K562 (cell line): ENCODE measurements at regions not wholly inside any gene's neighbourhood (a gene's known extent, or its start where the extent isn't known, plus 50 kb on each side); places are given as distances from the start of the nearest gene placed in this dataset.

ENCODE experiments used
- ATAC-seq: fragments of 200-7000 bp; cut with Tn5 transposase; 3 replicates; pipeline ENCODE4 v1.9.1; 2020; ENCODE audit warnings: moderate library complexity
- BruUV-seq: library from RNA; stranded (reverse); fragments of 400-500 nt; replicated peaks from 2 replicates; lab custom pipeline; 2021; lab: Mats Ljungman, UMichigan
- CTCF ChIA-PET: fragments of 300-600 bp; formaldehyde crosslinking; extraction: SDS; loops from one replicate; lab custom pipeline; 2021; ENCODE audit warnings: low intra/inter-chr PET ratio; lab: Yijun Ruan, JAX
- POLR2A ChIA-PET: fragments of 300-600, 350-650 bp; sonication (Branson Sonifier 250); formaldehyde crosslinking; extraction: SDS; loops from one replicate; lab custom pipeline; 2021; ENCODE audit warnings: antibody characterized with exemption, inconsistent platforms; lab: Yijun Ruan, JAX
- DNase-seq, 4 experiments: peaks; one replicate each; pipeline versions ENCODE4 v3.0.0 to v3.0.0-alpha.2; 2011 to 2018; ENCODE audit warnings: low spot score in 3 of 4, mixed read lengths in 3 of 4; ENCODE audit errors: extremely low read depth in 1 of 4
- FAIRE-seq: peaks from 2 replicates; lab custom pipeline; 2011; peaks lifted over from hg19 to GRCh38; lab: Jason Lieb, UNC
- H2AFZ ChIP-seq: 2 replicates; pipeline ENCODE4 v1.6.0; 2011; ENCODE audit warnings: low read depth, low read length, control low read depth, inconsistent platforms
- H3K27ac ChIP-seq: fragments of 200-600 bp; 3 replicates; pipeline ENCODE4 v1.8.0; 2011; ENCODE audit warnings: low read depth, mild to moderate bottlenecking, control low read depth, inconsistent platforms, low read length, moderate library complexity, mixed read lengths; ENCODE audit errors: extremely low read depth
- H3K27me3 ChIP-seq, 2 experiments: fragments of 300-600 bp in 1 of 2; 2 replicates in 1 of 2; 3 replicates in 1 of 2; pipeline versions ENCODE4 v1.6.0 to v1.8.0; 2011; ENCODE audit warnings: inconsistent platforms in 2 of 2, low read length in 2 of 2, mild to moderate bottlenecking in 1 of 2, mixed read lengths in 1 of 2, moderate library complexity in 1 of 2; ENCODE audit not compliant: control insufficient read depth in 2 of 2, insufficient read depth in 2 of 2
- H3K36me3 ChIP-seq: fragments of 300-600 bp; 3 replicates; pipeline ENCODE4 v1.8.0; 2011; ENCODE audit warnings: mild to moderate bottlenecking, low read length, inconsistent platforms; ENCODE audit not compliant: control insufficient read depth, insufficient read depth
- H3K4me1 ChIP-seq, 2 experiments: fragments of 200-600 bp in 1 of 2; replicated peaks in 1 of 2; 2 replicates in 1 of 2; 3 replicates in 1 of 2; pipeline versions ENCODE4 v1.5.1 to v1.8.0; 2011; ENCODE audit warnings: inconsistent platforms in 2 of 2, low read length in 2 of 2, mild to moderate bottlenecking in 1 of 2, mixed read lengths in 1 of 2, moderate library complexity in 1 of 2; ENCODE audit not compliant: control insufficient read depth in 2 of 2, insufficient read depth in 2 of 2
- H3K4me2 ChIP-seq: 2 replicates; pipeline ENCODE4 v1.6.1; 2011; ENCODE audit warnings: low read length, control low read depth, inconsistent platforms, mixed read lengths; ENCODE audit not compliant: insufficient read depth
- H3K4me3 ChIP-seq: fragments of 200-600 bp; sonication (generic), shearing (Covaris generic); 2 replicates; pipeline ENCODE4 v1.5.1; 2016; ENCODE audit warnings: control low read depth, inconsistent platforms
- H3K79me2 ChIP-seq: fragments of 200-600 bp; 3 replicates; pipeline ENCODE4 v1.8.0; 2011; ENCODE audit warnings: low read length, inconsistent platforms; ENCODE audit not compliant: control insufficient read depth, insufficient read depth
- H3K9ac ChIP-seq, 2 experiments: 2 replicates each; pipeline versions ENCODE4 v1.6.0 to v1.6.1; 2011; ENCODE audit warnings: low read depth in 2 of 2, low read length in 2 of 2, control low read depth in 1 of 2, inconsistent platforms in 1 of 2, mild to moderate bottlenecking in 1 of 2, mixed read lengths in 1 of 2; ENCODE audit not compliant: insufficient read depth in 1 of 2
- H3K9me1 ChIP-seq: one replicate; pipeline ENCODE4 v1.6.0; 2011; ENCODE audit warnings: inconsistent platforms, mild to moderate bottlenecking, low read length, moderate library complexity; ENCODE audit not compliant: control insufficient read depth, insufficient read depth
- H3K9me3 ChIP-seq: replicated peaks from 2 replicates; pipeline ENCODE4 v1.5.1; 2011; ENCODE audit warnings: low read depth, low read length, inconsistent platforms; ENCODE audit not compliant: control insufficient read depth, insufficient read depth
- H4K20me1 ChIP-seq: replicated peaks from 2 replicates; pipeline ENCODE4 v1.6.1; 2011; ENCODE audit warnings: low read length, inconsistent platforms, mixed read lengths; ENCODE audit not compliant: control insufficient read depth, insufficient read depth
- BACH1 ChIP-seq: fragments of 200-800 bp; sonication (Bioruptor generic); IDR thresholded peaks from 2 replicates; pipeline ENCODE4 v1.6.1; 2016; ENCODE audit warnings: missing genetic modification characterization, missing compliant biosample characterization
- CREBBP ChIP-seq: IDR thresholded peaks from one replicate; pipeline ENCODE4 v1.6.1; 2012; ENCODE audit warnings: low read depth, mild to moderate bottlenecking, control low read depth, inconsistent platforms, low read length
- EHMT2 ChIP-seq: fragments of 450-650 bp; IDR thresholded peaks from 2 replicates; pipeline ENCODE4 v1.6.1; 2018; ENCODE audit warnings: antibody characterized with exemption
- LEF1 ChIP-seq: fragments of 450-650 bp; IDR thresholded peaks from 2 replicates; pipeline ENCODE4 v1.6.1; 2016; ENCODE audit warnings: mild to moderate bottlenecking
- MCM2 ChIP-seq: fragments of 450-650 bp; IDR thresholded peaks from 2 replicates; pipeline ENCODE4 v1.6.1; 2017; ENCODE audit warnings: low read depth, mild to moderate bottlenecking
- MCM3 ChIP-seq: fragments of 450-650 bp; IDR thresholded peaks from 2 replicates; pipeline ENCODE4 v1.6.1; 2016
- NELFE ChIP-seq: IDR thresholded peaks from 2 replicates; pipeline ENCODE4 v1.6.1; 2011; ENCODE audit warnings: mild to moderate bottlenecking; ENCODE audit not compliant: insufficient read depth, insufficient read length
- PHTF2 ChIP-seq: fragments of 250-450 bp; sonication (Bioruptor Pico); IDR thresholded peaks from 2 replicates; pipeline ENCODE4 v1.5.0; 2021; ENCODE audit warnings: mild to moderate bottlenecking
- PPARD ChIP-seq: fragments of 250-450 bp; sonication (Bioruptor Pico); IDR thresholded peaks from 2 replicates; pipeline ENCODE4 v1.8.0; 2022; ENCODE audit warnings: inconsistent platforms, mild to moderate bottlenecking, moderate library complexity
- SNRNP70 ChIP-seq: fragments of 200-400 bp; formaldehyde crosslinking; optimal IDR thresholded peaks from 2 replicates; pipeline ENCODE3; 2017; ENCODE audit warnings: low read depth, low read length
- SRSF3 ChIP-seq: fragments of 200-400 bp; formaldehyde crosslinking; IDR thresholded peaks from 2 replicates; pipeline ENCODE4 v1.6.1; 2016; ENCODE audit warnings: mild to moderate bottlenecking, low read length, moderate library complexity; ENCODE audit not compliant: insufficient read depth
- TRIM24 ChIP-seq, 2 experiments: fragments of 450-650 bp; IDR thresholded peaks; 2 replicates each; pipeline ENCODE4 v1.6.1; 2016
- TRIM28 ChIP-seq: fragments of 450-650 bp; IDR thresholded peaks from 2 replicates; pipeline ENCODE4 v1.6.1; 2017
- ZNF165 ChIP-seq: fragments of 250-450 bp; sonication (Bioruptor Pico); IDR thresholded peaks from 2 replicates; pipeline ENCODE4 v1.4.0; 2020; ENCODE audit warnings: borderline replicate concordance
- ZNF212 ChIP-seq: fragments of 450-650 bp; formaldehyde crosslinking; IDR thresholded peaks from 2 replicates; pipeline ENCODE4 v1.4.0; 2020; ENCODE audit warnings: mild to moderate bottlenecking
- ZNF507 ChIP-seq: conservative IDR thresholded peaks from 2 replicates; pipeline ENCODE4 v1.6.1; 2017; ENCODE audit warnings: missing genetic modification characterization, missing compliant biosample characterization
- WGBS: fragments of 100-300 bp; shearing (Covaris generic); methylation state at CpG from one replicate; pipeline ENCODE4 v1.1.6; 2016; ENCODE audit warnings: low coverage, mixed read lengths; ENCODE audit not compliant: insufficient coverage; ENCODE audit errors: missing lambda C conversion rate; 5-methylcytosine and 5-hydroxymethylcytosine counted together
- in situ Hi-C: fragments of 300-500 bp; cut with MboI; formaldehyde crosslinking; loops from 4 replicates; pipeline ENCODE4 v1.15.0; 2018; ENCODE audit warnings: inconsistent platforms, mixed read lengths
- intact Hi-C: fragments of 100-400 bp; cut with micrococcal nuclease; formaldehyde crosslinking; loops from 2 replicates; pipeline ENCODE4 v1.14.2; 2022
- TF ChIP-seq, protein P1 (sequence below): fragments of 450-650 bp; formaldehyde crosslinking; IDR thresholded peaks from 2 replicates; pipeline ENCODE4 v1.4.0; 2022; ENCODE audit warnings: missing genetic modification characterization
- TF ChIP-seq, protein P2 (sequence below): fragments of 250-450 bp; sonication (Bioruptor Pico); IDR thresholded peaks from 2 replicates; pipeline ENCODE4 v1.8.0; 2022; ENCODE audit warnings: inconsistent platforms

DNA sequence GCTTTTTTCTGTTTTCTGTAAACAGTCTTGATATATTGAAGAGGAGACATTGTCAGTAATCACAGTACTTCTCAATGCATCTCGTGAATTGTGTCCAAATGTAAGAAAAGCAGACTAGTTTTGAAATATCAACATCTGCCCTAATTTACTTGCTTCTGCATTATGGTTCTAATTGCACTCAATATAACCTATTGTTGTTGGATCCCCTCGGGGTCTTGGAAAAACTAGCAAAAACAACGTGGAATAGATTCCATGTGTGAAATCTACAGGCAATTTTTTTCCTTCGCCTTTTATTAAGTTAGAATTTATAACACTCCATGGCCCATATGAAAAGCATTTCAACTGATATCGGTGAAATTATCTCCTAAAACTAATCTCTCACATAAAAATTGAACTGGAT is 236.5 kb downstream of the TTLL7 start (continued):
- TF ChIP-seq PPARD (CRISPR knock-in tag) (no peak), ZNF507 (tag) (no peak), MCM2 (no peak)

DNA sequence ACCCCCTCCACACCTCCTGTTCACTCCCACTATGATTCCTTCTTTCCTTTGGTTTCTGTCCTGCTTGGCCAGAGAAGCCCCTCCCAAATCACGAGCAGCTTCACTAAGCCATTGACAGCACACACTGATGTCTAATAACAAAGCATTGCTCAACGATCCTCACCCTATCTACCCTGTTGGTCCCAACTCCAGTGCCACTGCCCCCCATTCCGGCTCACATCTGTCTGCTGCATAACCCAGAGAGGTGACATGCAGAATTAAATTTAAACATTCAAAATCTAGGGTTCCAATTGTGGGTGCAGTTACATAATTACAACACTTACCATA is 236.9 kb downstream of the TTLL7 start:
- ATAC-seq (no peak), DNase-seq (no peak), FAIRE-seq (no peak)
- Histone ChIP-seq H3K9me1 (no peaks in the 10 kb centered on the region), H3K4me3 (no peak overlapping the region), H3K9ac (no peak overlapping the region), H4K20me1 (no peaks in the 10 kb centered on the region), H3K4me1 (no peaks in the 10 kb centered on the region), H3K4me2 (no peak overlapping the region), H3K9me3 (no peaks in the 10 kb centered on the region), H3K36me3 (no peaks in the 10 kb centered on the region), H2AFZ (no peak overlapping the region), H3K27me3 (no peaks in the 10 kb centered on the region), H3K27ac (no peak overlapping the region), H3K79me2 (no peaks in the 10 kb centered on the region)
- no TSS peak for BruUV-seq
- in situ Hi-C loops: no loop called here
- ChIA-PET CTCF (no interaction called here), POLR2A (no interaction called here)
- whole genome bisulfite sequencing: 0% methylated on average over 3 of the region's 3 CpGs
- intact Hi-C loops: no loop called here
- TF ChIP-seq ZNF165: no peak
- no peak for TF ChIP-seq BACH1 (tag)
- TF ChIP-seq, protein P1, sequence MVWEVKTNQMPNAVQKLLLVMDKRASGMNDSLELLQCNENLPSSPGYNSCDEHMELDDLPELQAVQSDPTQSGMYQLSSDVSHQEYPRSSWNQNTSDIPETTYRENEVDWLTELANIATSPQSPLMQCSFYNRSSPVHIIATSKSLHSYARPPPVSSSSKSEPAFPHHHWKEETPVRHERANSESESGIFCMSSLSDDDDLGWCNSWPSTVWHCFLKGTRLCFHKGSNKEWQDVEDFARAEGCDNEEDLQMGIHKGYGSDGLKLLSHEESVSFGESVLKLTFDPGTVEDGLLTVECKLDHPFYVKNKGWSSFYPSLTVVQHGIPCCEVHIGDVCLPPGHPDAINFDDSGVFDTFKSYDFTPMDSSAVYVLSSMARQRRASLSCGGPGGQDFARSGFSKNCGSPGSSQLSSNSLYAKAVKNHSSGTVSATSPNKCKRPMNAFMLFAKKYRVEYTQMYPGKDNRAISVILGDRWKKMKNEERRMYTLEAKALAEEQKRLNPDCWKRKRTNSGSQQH (CRISPR knock-in tag): no peak
- TF ChIP-seq, protein P2, sequence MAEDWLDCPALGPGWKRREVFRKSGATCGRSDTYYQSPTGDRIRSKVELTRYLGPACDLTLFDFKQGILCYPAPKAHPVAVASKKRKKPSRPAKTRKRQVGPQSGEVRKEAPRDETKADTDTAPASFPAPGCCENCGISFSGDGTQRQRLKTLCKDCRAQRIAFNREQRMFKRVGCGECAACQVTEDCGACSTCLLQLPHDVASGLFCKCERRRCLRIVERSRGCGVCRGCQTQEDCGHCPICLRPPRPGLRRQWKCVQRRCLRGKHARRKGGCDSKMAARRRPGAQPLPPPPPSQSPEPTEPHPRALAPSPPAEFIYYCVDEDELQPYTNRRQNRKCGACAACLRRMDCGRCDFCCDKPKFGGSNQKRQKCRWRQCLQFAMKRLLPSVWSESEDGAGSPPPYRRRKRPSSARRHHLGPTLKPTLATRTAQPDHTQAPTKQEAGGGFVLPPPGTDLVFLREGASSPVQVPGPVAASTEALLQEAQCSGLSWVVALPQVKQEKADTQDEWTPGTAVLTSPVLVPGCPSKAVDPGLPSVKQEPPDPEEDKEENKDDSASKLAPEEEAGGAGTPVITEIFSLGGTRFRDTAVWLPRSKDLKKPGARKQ (CRISPR knock-in tag): no peak
- no peak for TF ChIP-seq EHMT2
- TF ChIP-seq SRSF3: no peak
- no peak for TF ChIP-seq TRIM24 (IDR thresholded peaks at IDR 0.05)
- TF ChIP-seq CREBBP: no peak
- no peak for TF ChIP-seq PHTF2
- no peak for TF ChIP-seq TRIM28
- TF ChIP-seq SNRNP70: no peak
- no peak for TF ChIP-seq ZNF212 (CRISPR knock-in tag)
- TF ChIP-seq LEF1: no peak
- TF ChIP-seq NELFE: no peak
- no peak for TF ChIP-seq MCM3
